Mammary epithelial cell (primary cell): ENCODE measurements at regions not wholly inside any gene's neighbourhood (a gene's known extent, or its start where the extent isn't known, plus 50 kb on each side); places are given as distances from the start of the nearest gene placed in this dataset.

Experiments used
- EZH2 ChIP-seq: IDR thresholded peaks from 2 replicates; pipeline ENCODE4 v1.6.1; 2012; ENCODE audit warnings: low read length, inconsistent platforms, borderline replicate concordance
- TF ChIP-seq, protein P1 (sequence below), 2 donors: IDR thresholded peaks in 1 of 2; conservative IDR thresholded peaks in 1 of 2; 2 replicates each; pipeline ENCODE4 v1.5.1; 2011 to 2012; ENCODE audit warnings: inconsistent platforms in 2 of 2, low read length in 2 of 2, mild to moderate bottlenecking in 2 of 2, control low read depth in 1 of 2, low read depth in 1 of 2; ENCODE audit not compliant: insufficient read depth in 1 of 2; ENCODE audit errors: extremely low read depth in 1 of 2

DNA sequence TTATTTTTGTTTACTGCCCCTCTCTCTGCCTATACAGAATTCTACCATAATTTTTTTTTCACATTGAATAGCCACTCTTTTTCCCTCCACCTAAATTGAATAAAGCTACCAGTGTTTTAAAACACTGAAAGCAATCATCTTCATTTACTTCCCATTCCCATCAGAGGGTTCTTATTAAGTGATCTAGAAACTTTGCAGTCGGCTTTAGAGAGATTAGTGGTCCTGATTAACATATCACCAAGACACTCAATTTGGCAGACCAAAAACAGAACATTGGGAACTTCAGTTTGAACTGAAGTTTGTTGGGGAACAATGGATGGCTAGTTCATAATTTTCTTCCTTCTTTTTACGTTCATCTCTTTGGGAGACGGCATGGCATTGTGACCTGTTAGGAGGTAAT lies 249.5 kb downstream of the CBLN4 start:
- TF ChIP-seq, protein P1, sequence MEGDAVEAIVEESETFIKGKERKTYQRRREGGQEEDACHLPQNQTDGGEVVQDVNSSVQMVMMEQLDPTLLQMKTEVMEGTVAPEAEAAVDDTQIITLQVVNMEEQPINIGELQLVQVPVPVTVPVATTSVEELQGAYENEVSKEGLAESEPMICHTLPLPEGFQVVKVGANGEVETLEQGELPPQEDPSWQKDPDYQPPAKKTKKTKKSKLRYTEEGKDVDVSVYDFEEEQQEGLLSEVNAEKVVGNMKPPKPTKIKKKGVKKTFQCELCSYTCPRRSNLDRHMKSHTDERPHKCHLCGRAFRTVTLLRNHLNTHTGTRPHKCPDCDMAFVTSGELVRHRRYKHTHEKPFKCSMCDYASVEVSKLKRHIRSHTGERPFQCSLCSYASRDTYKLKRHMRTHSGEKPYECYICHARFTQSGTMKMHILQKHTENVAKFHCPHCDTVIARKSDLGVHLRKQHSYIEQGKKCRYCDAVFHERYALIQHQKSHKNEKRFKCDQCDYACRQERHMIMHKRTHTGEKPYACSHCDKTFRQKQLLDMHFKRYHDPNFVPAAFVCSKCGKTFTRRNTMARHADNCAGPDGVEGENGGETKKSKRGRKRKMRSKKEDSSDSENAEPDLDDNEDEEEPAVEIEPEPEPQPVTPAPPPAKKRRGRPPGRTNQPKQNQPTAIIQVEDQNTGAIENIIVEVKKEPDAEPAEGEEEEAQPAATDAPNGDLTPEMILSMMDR (conservative IDR thresholded peaks at IDR 0.05 in 1 of 2, IDR thresholded peaks at IDR 0.05 in 1 of 2; ENCODE audit: extremely low read depth in 1 of 2, insufficient read depth in 1 of 2, low read depth in 1 of 2, low read length in 2 of 2): no peak
- TF ChIP-seq EZH2: no peak
